HCT116 (cell line): ENCODE measurements at regions not wholly inside any gene's neighbourhood (a gene's known extent, or its start where the extent isn't known, plus 50 kb on each side); places are given as distances from the start of the nearest gene placed in this dataset.

Source experiments
- ATAC-seq: fragments of 200-7000 bp; cut with Tn5 transposase; 2 replicates; pipeline ENCODE4 v1.9.1; 2020; ENCODE audit warnings: mild to moderate bottlenecking, moderate library complexity
- BruUV-seq: library from RNA; stranded (reverse); fragments of 400-500 nt; replicated peaks from 2 replicates; lab custom pipeline; 2021; lab: Mats Ljungman, UMichigan
- CTCF ChIA-PET: fragments of 300-600 bp; sonication (Branson Sonifier 250); formaldehyde crosslinking; loops from one replicate; lab custom pipeline; 2021; ENCODE audit warnings: antibody characterized with exemption; lab: Charles Lee
- POLR2A ChIA-PET: fragments of 300-600, 350-600 bp; sonication (Branson Sonifier 250); formaldehyde crosslinking; loops from one replicate; lab custom pipeline; 2021; ENCODE audit warnings: antibody characterized with exemption; lab: Charles Lee
- RAD21 ChIA-PET, 2 experiments: fragments of 300-600 bp; sonication (Branson Sonifier 250); formaldehyde crosslinking; loops; one replicate each; lab custom pipeline; 2023; ENCODE audit warnings: low total read pairs in 2 of 2; ENCODE audit not compliant: uncharacterized antibody in 2 of 2, unreplicated experiment in 2 of 2, low non-redundant PET in 1 of 2; lab: Charles Lee
- DNase-seq: peaks from one replicate; pipeline ENCODE4 v3.0.0-alpha.2; 2010; ENCODE audit warnings: low read depth, low spot score
- H2AFZ ChIP-seq: fragments of 200-600 bp; shearing (Covaris generic), sonication (generic); 2 replicates; pipeline ENCODE4 v1.6.1; 2017; ENCODE audit warnings: low read depth, mixed run types, mixed read lengths, antibody characterized with exemption, low read length; ENCODE audit not compliant: poor library complexity, severe bottlenecking
- H3K27ac ChIP-seq: 2 replicates; pipeline ENCODE4 v1.5.1; 2012; ENCODE audit warnings: low read depth, low read length
- H3K27me3 ChIP-seq: fragments of 200-600 bp; sonication (generic); 2 replicates; pipeline ENCODE4 v1.6.1; 2016; ENCODE audit warnings: mixed run types, low read length, mixed read lengths; ENCODE audit not compliant: insufficient read depth
- H3K36me3 ChIP-seq, 2 experiments: fragments of 200-500 bp in 1 of 2; fragments of 200-600 bp in 1 of 2; sonication (Bioruptor generic) in 1 of 2; sonication (generic) in 1 of 2; 2 replicates each; pipeline versions ENCODE4 v1.5.1 to v1.6.1; 2014 to 2016; ENCODE audit warnings: low read length in 2 of 2, inconsistent platforms in 1 of 2, mixed read lengths in 1 of 2, mixed run types in 1 of 2; ENCODE audit not compliant: insufficient read depth in 2 of 2, control insufficient read depth in 1 of 2
- H3K4me1 ChIP-seq, 2 experiments: fragments of 200-600 bp in 1 of 2; sonication (generic) in 1 of 2; 2 replicates each; pipeline versions ENCODE4 v1.5.1 to v1.6.1; 2012 to 2017; ENCODE audit warnings: low read length in 2 of 2, inconsistent platforms in 1 of 2, mild to moderate bottlenecking in 1 of 2, mixed read lengths in 1 of 2, mixed run types in 1 of 2, moderate library complexity in 1 of 2; ENCODE audit not compliant: insufficient read depth in 2 of 2, control insufficient read depth in 1 of 2
- H3K4me2 ChIP-seq: fragments of 200-600 bp; sonication (generic); 2 replicates; pipeline ENCODE4 v1.6.1; 2017; ENCODE audit warnings: mixed run types, low read length, mixed read lengths
- H3K4me3 ChIP-seq, 2 experiments: fragments of 200-600 bp in 1 of 2; sonication (generic) in 1 of 2; replicated peaks in 1 of 2; 2 replicates each; pipeline ENCODE4 v1.5.1; 2011 to 2016; ENCODE audit warnings: low read length in 2 of 2, control low read depth in 1 of 2, low read depth in 1 of 2, mild to moderate bottlenecking in 1 of 2, mixed read lengths in 1 of 2, mixed run types in 1 of 2
- H3K79me2 ChIP-seq: fragments of 200-600 bp; sonication (generic); 2 replicates; pipeline ENCODE4 v1.6.1; 2017; ENCODE audit warnings: mild to moderate bottlenecking, mixed run types, low read length, moderate library complexity, mixed read lengths; ENCODE audit not compliant: insufficient read depth
- H3K9ac ChIP-seq: fragments of 200-600 bp; sonication (generic); 2 replicates; pipeline ENCODE4 v1.6.1; 2016; ENCODE audit warnings: low read length, mixed read lengths
- H3K9me2 ChIP-seq: fragments of 200-600 bp; sonication (generic), shearing (Covaris generic); 2 replicates; pipeline ENCODE4 v1.6.1; 2017; ENCODE audit warnings: mixed run types, mild to moderate bottlenecking, moderate library complexity; ENCODE audit not compliant: insufficient read depth
- H3K9me3 ChIP-seq, 2 experiments: fragments of 200-500 bp in 1 of 2; fragments of 200-600 bp in 1 of 2; sonication (Bioruptor generic) in 1 of 2; sonication (generic) in 1 of 2; 2 replicates each; pipeline ENCODE4 v1.6.1; 2014 to 2017; ENCODE audit warnings: low read length in 2 of 2, mixed read lengths in 2 of 2, inconsistent platforms in 1 of 2, low read depth in 1 of 2, mild to moderate bottlenecking in 1 of 2, mixed run types in 1 of 2, moderate library complexity in 1 of 2; ENCODE audit not compliant: control insufficient read depth in 1 of 2, insufficient read depth in 1 of 2
- H4K20me1 ChIP-seq: fragments of 200-600 bp; sonication (generic), shearing (Covaris generic); 2 replicates; pipeline ENCODE4 v1.6.1; 2017; ENCODE audit warnings: mixed run types, mild to moderate bottlenecking, moderate library complexity; ENCODE audit not compliant: insufficient read depth
- CBX3 ChIP-seq: IDR thresholded peaks from 2 replicates; pipeline ENCODE4 v1.6.1; 2012; ENCODE audit warnings: low read depth
- CEBPB ChIP-seq: IDR thresholded peaks from 2 replicates; pipeline ENCODE4 v1.6.1; 2012; ENCODE audit warnings: low read depth
- EGR1 ChIP-seq: IDR thresholded peaks from 2 replicates; pipeline ENCODE4 v1.6.1; 2012; ENCODE audit warnings: low read depth
- ELF1 ChIP-seq: IDR thresholded peaks from 2 replicates; pipeline ENCODE4 v1.6.1; 2012; ENCODE audit warnings: low read depth, borderline replicate concordance
- FOSL1 ChIP-seq: IDR thresholded peaks from 2 replicates; pipeline ENCODE4 v1.6.1; 2012; ENCODE audit warnings: low read depth
- JUND ChIP-seq: IDR thresholded peaks from 2 replicates; pipeline ENCODE4 v1.6.1; 2012
- POLR2AphosphoS5 ChIP-seq: IDR thresholded peaks from 2 replicates; pipeline ENCODE4 v1.6.1; 2011; ENCODE audit warnings: mild to moderate bottlenecking, low read depth, low read length, moderate library complexity
- RAD21 ChIP-seq: IDR thresholded peaks from 2 replicates; pipeline ENCODE4 v1.6.1; 2012; ENCODE audit warnings: low read depth, mild to moderate bottlenecking
- SIN3A ChIP-seq: IDR thresholded peaks from 2 replicates; pipeline ENCODE4 v1.6.1; 2012; ENCODE audit warnings: low read depth
- SRF ChIP-seq: IDR thresholded peaks from 2 replicates; pipeline ENCODE4 v1.6.1; 2012; ENCODE audit warnings: low read depth
- TCF7L2 ChIP-seq: IDR thresholded peaks from 2 replicates; pipeline ENCODE4 v1.7.0; 2011; ENCODE audit warnings: borderline replicate concordance, inconsistent platforms; ENCODE audit not compliant: insufficient read depth, insufficient read length; ENCODE audit errors: extremely low read depth
- YY1 ChIP-seq: IDR thresholded peaks from 2 replicates; pipeline ENCODE4 v1.6.1; 2011; ENCODE audit warnings: low read length, low read depth, moderate library complexity, mild to moderate bottlenecking; ENCODE audit not compliant: insufficient replicate concordance; ENCODE audit errors: extremely low read depth
- ZBTB33 ChIP-seq: IDR thresholded peaks from 2 replicates; pipeline ENCODE4 v1.6.1; 2011; ENCODE audit warnings: mild to moderate bottlenecking, low read length, moderate library complexity; ENCODE audit not compliant: insufficient replicate concordance; ENCODE audit errors: extremely low read depth
- ZNF274 ChIP-seq: fragments of 200-500 bp; sonication (Bioruptor generic); IDR thresholded peaks from 2 replicates; pipeline ENCODE4 v1.6.1; 2014; ENCODE audit warnings: mild to moderate bottlenecking, low read depth, low read length, inconsistent platforms
- intact Hi-C: fragments of 100-400 bp; cut with micrococcal nuclease; formaldehyde crosslinking; loops from 2 replicates; pipeline ENCODE4 v1.10.0; 2022
- TF ChIP-seq, protein P1 (sequence below), 3 experiments: fragments of 200-600 bp in 1 of 3; sonication (generic) in 1 of 3; IDR thresholded peaks in 2 of 3; conservative IDR thresholded peaks in 1 of 3; 2 replicates each; pipeline ENCODE4 v1.5.1; 2012 to 2017; ENCODE audit warnings: low read depth in 2 of 3, low read length in 2 of 3, antibody characterized with exemption in 1 of 3, borderline replicate concordance in 1 of 3, control low read depth in 1 of 3, mild to moderate bottlenecking in 1 of 3, mixed read lengths in 1 of 3, mixed run types in 1 of 3, moderate library complexity in 1 of 3; ENCODE audit not compliant: insufficient read depth in 1 of 3
- TF ChIP-seq, protein P2 (sequence below): IDR thresholded peaks from 2 replicates; pipeline ENCODE4 v1.6.1; 2012

- Histone ChIP-seq H3K4me3 (no peak overlapping the region), H4K20me1 (no peaks in the 10 kb centered on the region), H3K79me2 (no peaks in the 10 kb centered on the region), H3K9ac (no peak overlapping the region), H2AFZ (no peak overlapping the region), H3K9me3 (0 out of 4 replicates have a peak, but pooled peaks cover 0 to 5% of the 10 kb centered on the region in 2 experiments), H3K4me1 (no peaks in the 10 kb centered on the region), H3K27me3 (no peaks in the 10 kb centered on the region), H3K4me2 (no peak overlapping the region), H3K9me2 (no peaks in the 10 kb centered on the region), H3K27ac (no peak overlapping the region), H3K36me3 (no peaks in the 10 kb centered on the region)
- RAD21 ChIA-PET: no interaction called here
- DNase-seq: no peak
- ATAC-seq: no peak
- no peak for TF ChIP-seq SIN3A
- TF ChIP-seq, protein P1, sequence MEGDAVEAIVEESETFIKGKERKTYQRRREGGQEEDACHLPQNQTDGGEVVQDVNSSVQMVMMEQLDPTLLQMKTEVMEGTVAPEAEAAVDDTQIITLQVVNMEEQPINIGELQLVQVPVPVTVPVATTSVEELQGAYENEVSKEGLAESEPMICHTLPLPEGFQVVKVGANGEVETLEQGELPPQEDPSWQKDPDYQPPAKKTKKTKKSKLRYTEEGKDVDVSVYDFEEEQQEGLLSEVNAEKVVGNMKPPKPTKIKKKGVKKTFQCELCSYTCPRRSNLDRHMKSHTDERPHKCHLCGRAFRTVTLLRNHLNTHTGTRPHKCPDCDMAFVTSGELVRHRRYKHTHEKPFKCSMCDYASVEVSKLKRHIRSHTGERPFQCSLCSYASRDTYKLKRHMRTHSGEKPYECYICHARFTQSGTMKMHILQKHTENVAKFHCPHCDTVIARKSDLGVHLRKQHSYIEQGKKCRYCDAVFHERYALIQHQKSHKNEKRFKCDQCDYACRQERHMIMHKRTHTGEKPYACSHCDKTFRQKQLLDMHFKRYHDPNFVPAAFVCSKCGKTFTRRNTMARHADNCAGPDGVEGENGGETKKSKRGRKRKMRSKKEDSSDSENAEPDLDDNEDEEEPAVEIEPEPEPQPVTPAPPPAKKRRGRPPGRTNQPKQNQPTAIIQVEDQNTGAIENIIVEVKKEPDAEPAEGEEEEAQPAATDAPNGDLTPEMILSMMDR (IDR thresholded peaks at IDR 0.05 in 2 of 3, conservative IDR thresholded peaks at IDR 0.05 in 1 of 3; ENCODE audit: borderline replicate concordance in 1 of 3, insufficient read depth in 1 of 3, low read depth in 2 of 3, low read length in 2 of 3): no peak
- TF ChIP-seq ZBTB33: no peak
- TF ChIP-seq POLR2AphosphoS5: no peak
- TF ChIP-seq ZNF274: no peak
- no peak for TF ChIP-seq CBX3
- no peak for TF ChIP-seq CEBPB
- TF ChIP-seq JUND: no peak
- no peak for TF ChIP-seq EGR1
- TF ChIP-seq RAD21: no peak
- no peak for TF ChIP-seq TCF7L2
- no peak for TF ChIP-seq FOSL1
- no peak for TF ChIP-seq YY1
- TF ChIP-seq, protein P2, sequence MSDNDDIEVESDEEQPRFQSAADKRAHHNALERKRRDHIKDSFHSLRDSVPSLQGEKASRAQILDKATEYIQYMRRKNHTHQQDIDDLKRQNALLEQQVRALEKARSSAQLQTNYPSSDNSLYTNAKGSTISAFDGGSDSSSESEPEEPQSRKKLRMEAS: no peak
- TF ChIP-seq ELF1: no peak
- no peak for TF ChIP-seq SRF
- POLR2A ChIA-PET: no interaction called here
- CTCF ChIA-PET: no interaction called here
- BruUV-seq: no TSS peak
- intact Hi-C loops: no loop called here
Measured at GRCh38 chr3:87462228-87462627, 185.8 kb upstream of the POU1F1 start.
